ENCODE measurements at regions not wholly inside any gene's neighbourhood (a gene's known extent, or its start where the extent isn't known, plus 50 kb on each side); places are given as distances from the start of the nearest gene placed in this dataset.

DNA sequence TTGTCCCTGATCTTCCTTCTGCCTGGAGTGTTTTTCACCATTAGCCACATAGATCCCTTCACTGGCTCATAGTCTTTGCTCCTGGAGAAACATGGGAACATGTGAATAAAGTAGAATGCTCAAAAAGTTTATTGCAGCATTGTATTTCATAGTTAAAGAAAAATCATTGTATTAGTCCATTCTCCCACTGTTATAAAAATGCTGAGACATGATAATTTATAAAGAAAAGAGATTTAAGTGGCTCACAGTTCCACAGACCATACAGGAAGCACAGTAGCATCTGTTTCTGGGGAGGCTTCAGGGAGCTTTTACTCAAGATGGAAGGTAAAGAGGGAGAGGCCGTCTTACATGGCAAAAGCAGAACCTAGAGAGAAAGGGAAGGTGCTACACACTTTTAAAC is 238.3 kb upstream of the OR4E1 start:
- TF ChIP-seq YY1 (IDR thresholded peaks at IDR 0.05; ENCODE audit: insufficient read depth, insufficient read length) (no peak), ZNF274 (IDR thresholded peaks at IDR 0.05; ENCODE audit: low read depth, low read length) (no peak), SUZ12 (IDR thresholded peaks at IDR 0.05; ENCODE audit: extremely low read depth, insufficient read depth, insufficient read length) (no peak)

Measured in NT2/D1 (cell line).